Ureter (tissue), 1 donor: ENCODE measurements at regions not wholly inside any gene's neighbourhood (a gene's known extent, or its start where the extent isn't known, plus 50 kb on each side); places are given as distances from the start of the nearest gene placed in this dataset.

Source experiments
- DNase-seq: peaks from one replicate; pipeline ENCODE4 v3.0.0-alpha.2; 2020; ENCODE audit warnings: low spot score
- donor health status: DM: yes; HTN: yes; CAD: no.

DNA sequence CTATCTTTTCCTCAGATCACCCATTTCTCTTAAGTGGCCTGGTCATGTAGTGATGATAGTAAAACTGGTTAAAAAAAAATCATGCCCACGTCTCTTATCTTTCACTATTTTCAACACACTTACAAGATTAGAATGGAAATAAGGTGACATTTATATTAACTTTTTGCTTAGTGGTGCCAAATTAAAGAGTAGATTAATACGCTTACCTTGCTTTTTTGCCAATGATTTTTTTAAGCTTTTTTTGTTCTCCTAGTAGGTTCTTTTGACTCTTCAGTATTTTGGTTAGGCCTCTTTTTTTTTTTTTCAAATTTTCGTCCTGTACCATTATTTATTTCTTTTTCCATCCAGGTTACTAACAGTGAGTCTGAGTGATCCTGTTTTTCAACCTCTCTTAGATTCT lies 147.9 kb downstream of the PTCSC3 start:
- DNase-seq: no peak

DNA sequence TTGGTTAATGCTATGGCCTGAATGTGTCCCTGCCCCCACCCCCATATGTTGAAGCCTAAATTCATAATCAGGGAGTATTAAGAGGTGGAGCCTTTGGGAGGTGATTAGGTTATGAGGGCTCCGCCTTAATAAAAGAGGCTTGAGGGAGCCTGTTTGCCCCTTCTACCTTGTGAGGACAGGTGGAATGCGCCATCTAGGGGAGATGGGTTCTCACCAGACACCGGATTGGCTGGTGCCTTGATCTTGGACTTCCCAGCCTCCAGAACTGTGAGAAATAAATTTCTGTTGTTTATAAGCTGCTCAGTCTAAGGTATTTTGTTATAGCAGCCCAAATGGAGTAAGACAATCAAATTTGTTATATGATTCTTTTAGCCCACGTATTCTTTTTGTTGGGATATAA lies 148.3 kb downstream of the PTCSC3 start:
- no peak for DNase-seq

DNA sequence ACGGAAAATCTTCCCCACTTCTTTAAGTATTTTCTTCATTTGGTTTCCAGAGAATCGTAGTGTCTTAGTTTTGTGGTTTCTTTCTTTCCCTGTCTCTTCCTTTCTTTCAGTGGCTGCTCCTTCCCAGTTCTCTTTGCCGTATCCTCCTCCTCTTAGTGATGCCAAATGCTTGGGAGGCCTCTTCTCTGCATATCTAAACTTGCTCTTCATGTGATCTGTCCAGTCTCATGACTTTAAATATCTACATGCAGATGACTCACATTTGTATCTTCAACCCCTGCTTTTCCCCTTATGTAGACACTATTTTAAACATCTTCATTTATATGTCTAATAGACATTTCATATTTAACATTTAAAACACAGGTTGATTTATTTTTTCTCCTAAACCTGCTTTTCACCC lies 149.2 kb downstream of the PTCSC3 start:
- no peak for DNase-seq

DNA sequence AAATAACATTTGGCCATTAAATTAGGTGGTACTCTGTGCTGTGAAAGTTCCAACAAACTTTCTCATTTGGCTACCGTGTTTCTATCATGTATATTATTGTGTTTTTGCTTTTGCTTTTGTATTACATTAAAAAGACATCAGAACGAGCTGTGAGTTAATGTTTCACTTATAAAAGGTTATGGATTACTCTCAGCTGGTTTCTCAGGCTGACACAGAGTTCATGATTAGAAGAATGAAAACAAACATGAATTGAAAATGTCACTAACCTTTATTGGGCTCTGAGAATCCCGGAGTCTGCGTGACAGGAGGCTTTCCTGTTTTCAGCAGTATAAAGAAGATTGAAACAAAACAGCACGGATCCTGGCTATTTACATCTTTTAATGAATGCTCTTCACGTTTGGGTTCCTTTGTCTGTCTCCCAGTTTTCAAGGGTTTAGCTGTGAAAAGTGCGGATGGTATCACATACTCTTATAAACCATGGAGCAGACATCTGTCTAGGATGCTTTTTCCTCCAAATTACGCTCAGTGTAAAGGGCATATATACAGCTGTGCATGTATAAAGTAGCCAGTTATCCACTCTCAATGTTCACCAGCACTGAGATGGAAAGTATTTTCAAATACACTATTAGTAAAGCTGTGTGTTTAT lies 153.6 kb downstream of the PTCSC3 start:
- DNase-seq: no peak

GRCh38 chr14:36021591-36022320 lies 154.8 kb downstream of the PTCSC3 start:
- DNase-seq: no peak

DNA sequence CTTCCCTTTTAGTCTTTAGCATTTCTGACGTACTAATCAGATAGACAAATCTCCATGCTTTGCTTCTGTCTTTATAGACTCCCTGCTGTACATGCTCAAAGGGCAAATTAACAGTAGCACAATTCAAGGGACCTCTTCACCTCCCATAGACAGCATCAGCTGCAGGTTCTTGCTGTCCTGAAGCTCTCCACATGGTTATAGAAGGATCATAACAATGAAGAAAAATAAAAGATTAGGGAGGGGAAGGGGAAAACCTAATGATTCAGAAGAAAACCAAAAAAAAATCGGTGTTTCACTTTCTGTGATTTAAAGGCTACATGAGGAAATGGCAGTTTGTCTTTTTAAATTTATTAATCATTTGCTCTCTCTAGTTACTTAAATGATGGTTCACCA lies 155.5 kb downstream of the PTCSC3 start:
- no peak for DNase-seq

DNA sequence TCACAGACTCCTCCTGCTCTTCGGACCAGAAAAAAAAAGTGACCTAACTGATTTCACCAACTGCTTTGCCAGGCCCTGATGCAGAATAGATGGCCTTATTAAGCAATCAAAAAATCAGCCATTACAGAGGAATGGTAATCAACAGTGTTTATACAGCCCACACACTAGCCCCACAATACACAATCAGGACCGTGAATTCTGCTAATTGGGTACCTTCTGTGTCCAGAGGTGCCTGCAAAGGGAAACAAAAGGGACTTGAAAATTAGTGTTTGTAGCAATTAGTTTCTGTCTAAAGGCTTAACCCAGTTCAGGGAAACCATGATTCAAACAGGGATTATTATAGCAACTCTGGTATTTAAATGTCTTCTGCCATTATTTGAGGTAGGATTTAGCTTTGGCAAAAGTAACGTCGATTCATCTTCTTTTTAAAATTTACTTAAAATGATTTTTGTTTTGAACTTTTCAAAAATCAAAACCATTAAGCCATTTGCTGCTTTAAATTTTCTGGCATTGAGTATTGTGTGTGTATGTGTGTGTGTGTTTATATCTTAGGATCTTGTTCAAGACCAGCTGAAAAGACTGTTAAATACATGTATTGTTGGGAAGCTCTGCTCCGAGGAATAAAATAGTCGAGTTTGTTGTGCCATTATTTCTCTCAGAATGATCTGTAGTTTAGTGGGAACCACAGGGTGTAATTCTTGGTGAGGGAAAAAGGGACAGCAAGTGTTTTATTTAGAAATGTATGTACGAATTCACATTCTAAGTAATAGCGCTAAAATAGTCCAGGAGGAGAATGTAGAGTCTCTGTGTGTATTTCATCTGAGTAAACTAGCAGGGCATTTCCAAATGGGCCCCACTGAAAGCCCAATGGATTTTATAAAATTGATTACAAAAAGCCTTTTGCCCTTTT lies 156.1 kb downstream of the PTCSC3 start:
- no peak for DNase-seq

DNA sequence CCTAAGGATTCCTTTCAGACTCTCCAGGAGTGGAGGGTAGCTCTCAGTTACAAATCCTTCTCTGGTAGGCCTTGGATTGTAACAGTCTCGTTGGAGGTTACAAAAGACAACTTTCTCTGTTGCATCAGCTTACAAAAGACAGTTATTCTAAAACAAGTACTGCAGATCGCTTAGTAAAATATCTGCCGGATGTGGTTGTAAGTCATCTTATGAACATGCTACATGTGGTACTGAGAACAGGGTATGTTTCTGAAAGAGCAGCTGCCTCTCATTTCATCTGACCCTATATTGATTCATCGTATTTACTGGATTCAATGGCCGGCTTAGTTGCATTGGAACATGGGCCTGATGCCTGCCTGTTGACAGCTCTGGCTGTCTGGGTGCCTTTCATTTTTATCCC lies 157.4 kb downstream of the PTCSC3 start:
- no peak for DNase-seq

DNA sequence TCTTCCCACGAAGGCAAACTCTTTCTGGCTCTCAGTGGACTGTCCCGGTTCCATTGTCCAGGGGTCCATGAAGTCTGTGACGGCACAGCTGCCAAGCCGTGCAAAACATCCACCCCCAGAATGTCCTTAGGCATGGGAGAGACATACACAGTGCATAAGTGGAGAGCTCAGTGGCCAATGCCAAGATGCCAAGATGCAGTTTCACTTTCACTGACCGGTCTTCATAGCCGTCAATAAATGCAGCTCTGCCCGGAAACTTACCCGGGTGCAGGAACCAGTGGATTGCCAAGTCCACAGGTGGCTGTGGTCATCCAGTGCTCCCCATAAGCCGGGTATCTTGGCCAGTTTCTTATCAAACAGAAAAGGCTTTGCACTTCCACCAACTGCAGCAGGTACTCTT lies 162.3 kb downstream of the PTCSC3 start:
- DNase-seq: no peak

DNA sequence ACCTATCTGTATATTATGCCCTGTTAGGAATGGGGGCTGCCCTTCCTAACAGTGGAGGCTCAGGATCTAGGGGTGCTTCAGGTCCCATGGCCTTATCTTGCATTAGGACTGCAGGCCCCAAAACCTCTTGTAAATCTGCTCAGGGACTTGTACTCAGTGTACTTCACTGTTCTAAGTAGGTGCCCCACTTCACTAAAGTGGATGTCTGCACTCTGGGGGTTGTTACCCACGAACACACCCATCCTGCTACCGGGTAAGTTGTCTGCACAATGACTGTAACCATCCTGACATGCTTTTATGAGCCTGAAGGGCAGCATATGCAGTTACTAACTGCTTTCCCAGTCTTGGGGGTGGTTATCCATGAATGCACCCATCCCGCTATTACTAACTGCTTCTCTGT lies 163.0 kb downstream of the PTCSC3 start:
- DNase-seq: no peak

- DNase-seq: no peak
Measured at GRCh38 chr14:36012621-36013020, 163.9 kb downstream of the PTCSC3 start.

DNA sequence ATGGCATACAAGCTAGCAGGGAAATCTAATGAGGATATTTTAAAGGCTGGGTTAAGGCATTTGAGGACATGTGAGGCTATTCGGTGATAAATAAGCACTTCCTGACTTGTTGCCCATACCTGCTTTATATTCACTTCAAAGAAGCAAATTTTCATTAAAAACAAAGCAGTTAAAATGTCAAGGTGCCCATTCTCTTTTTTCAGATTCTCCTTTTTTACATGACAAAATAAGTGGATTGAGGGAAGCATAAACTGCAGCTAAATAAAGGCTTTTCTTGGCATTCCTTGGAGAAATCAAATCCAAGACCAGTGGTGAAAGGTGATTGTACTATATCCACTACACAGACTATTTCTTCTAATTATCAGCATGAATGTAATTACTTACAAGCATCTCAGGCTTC lies 166.9 kb downstream of the PTCSC3 start:
- DNase-seq: no peak

DNA sequence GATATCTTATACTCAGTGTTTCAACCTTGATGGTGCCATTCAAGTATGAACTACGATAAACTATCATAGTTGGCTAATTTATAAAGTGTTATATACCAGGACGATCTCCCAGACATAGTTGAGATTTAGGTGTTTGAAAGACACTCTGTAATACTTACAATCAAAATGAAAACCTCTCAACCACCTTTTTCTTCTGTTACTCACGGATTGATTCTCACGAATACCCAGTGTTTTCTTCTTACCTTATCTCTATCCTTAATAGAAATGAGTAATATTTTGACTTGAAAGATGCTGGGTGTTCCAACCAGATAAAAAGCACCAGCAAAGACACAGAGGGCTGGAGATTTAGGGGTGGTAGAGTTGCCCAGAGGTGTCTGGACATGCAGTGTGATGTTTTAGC lies 169.9 kb downstream of the PTCSC3 start:
- DNase-seq: no peak

GRCh38 chr14:36005670-36006069 lies 170.9 kb downstream of the PTCSC3 start:
- DNase-seq: no peak

GRCh38 chr14:36001936-36002335 lies 174.6 kb downstream of the PTCSC3 start:
- DNase-seq: no peak

DNA sequence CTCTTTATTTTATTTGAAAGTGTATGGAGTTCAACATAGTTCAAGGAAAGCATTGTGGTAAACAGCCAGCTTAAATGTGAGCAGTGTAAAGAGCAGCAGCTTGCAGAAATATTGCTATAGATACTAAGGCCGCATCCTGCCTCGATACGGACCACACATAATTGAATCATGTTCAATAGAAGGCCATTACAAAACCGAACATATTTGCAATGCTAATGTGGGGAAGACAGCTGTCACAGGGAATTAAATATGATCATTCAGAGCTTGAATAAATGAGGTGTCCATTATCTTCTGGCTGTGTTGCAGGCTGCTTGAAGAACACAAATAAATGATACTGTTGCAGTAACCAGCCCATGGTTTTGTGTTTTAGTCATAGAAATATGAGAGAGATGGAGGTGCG lies 173.2 kb downstream of the BRMS1L start:
- DNase-seq: no peak

DNA sequence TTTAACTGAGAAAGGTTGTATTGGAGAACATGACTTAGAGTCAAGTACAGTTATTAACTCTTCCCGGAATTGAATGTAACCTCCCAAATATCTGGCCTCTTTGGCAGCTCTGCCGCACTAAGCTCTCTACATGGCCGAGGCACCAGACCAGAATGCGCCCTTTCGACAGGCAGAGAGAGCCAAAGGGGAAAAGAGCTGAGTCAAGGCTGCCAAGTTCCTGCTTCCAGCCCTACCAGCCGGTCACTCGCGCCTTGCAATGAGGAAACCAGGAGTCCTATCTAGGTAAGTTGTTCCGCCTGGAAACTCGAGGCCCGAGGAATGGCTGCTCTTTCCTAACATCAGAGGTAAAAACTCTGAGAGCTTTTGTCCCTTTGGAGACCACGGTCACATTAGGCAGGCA lies 172.2 kb downstream of the BRMS1L start:
- no peak for DNase-seq

GRCh38 chr14:35993684-35993960 lies 167.5 kb downstream of the BRMS1L start:
- no peak for DNase-seq

DNA sequence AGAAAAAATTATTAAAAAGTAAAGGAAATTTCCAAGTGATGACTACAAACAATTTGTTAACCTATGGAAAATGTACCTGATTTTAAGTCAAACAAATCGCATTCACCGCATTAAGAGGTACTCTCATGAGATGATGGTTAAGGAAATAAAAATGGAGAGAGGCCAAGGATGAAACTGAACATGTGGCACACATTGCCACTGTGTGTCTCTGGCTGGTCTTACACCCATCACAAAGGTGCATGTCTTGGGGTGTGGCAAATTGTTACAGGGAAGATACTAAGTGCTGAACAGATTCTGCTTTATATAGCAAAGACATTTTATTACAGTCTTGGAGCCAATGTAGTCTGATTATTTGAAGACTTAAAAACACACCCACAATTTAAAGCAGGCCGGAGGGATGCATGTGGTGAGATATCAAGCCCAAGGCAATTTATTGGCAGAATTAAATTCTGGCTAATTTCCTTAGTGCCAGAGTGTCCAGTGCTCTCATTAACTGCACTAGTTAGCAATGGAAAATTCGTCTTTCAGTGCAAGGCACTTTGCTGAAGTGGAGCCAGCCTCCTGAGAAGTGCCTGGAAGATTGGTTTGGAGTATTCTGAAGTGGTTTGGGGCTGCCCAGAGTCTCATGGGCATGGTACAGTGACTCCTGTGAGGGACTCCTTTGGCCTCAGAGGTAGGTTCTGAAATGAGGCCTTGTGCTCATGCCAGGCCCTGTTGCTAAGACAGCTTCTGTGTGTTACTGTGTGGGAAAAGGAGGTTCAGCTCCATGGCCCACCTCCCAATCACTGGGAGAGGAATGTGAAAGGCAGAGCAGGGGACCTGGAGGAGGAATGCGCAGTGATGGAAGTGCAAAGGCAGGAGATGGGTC lies 166.9 kb downstream of the BRMS1L start:
- DNase-seq: no peak

GRCh38 chr14:35991356-35991755 lies 165.2 kb downstream of the BRMS1L start:
- DNase-seq: no peak

DNA sequence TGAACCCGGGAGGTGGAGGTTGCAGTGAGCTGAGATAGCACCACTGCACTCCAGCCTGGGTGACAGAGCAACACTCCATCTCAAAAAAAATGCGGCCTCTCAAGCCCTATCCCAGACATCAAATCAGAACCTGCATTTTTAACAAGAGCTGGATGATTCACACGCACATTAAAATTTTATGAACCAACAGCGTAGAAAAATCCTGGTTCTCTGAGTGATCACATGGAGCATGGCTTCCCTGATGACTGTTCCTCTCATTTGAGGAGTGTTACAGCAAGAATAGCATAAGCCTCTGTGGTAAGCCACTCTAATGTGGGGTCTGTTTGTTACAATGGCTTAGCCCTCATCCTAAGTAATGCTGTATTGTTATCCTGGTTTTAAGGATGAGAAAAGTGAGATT lies 163.6 kb downstream of the BRMS1L start:
- DNase-seq: no peak
